Left lobe of liver (tissue), 2 donors: ENCODE measurements at regions not wholly inside any gene's neighbourhood (a gene's known extent, or its start where the extent isn't known, plus 50 kb on each side); places are given as distances from the start of the nearest gene placed in this dataset.

ENCODE experiments used
- ATAC-seq: fragments of 200-7000 bp; cut with Tn5 transposase; one replicate; pipeline ENCODE4 v1.9.1; 2020; ENCODE audit warnings: mild to moderate bottlenecking, moderate library complexity
- DNase-seq: peaks from one replicate; pipeline ENCODE4 v3.0.0-alpha.2; 2020; ENCODE audit warnings: low spot score
- donor health status: DM: no; HTN: no; CAD: no; lungs with moderate emphysema.
- donor health status: DM: no; HTN: yes; CAD: no.

DNA sequence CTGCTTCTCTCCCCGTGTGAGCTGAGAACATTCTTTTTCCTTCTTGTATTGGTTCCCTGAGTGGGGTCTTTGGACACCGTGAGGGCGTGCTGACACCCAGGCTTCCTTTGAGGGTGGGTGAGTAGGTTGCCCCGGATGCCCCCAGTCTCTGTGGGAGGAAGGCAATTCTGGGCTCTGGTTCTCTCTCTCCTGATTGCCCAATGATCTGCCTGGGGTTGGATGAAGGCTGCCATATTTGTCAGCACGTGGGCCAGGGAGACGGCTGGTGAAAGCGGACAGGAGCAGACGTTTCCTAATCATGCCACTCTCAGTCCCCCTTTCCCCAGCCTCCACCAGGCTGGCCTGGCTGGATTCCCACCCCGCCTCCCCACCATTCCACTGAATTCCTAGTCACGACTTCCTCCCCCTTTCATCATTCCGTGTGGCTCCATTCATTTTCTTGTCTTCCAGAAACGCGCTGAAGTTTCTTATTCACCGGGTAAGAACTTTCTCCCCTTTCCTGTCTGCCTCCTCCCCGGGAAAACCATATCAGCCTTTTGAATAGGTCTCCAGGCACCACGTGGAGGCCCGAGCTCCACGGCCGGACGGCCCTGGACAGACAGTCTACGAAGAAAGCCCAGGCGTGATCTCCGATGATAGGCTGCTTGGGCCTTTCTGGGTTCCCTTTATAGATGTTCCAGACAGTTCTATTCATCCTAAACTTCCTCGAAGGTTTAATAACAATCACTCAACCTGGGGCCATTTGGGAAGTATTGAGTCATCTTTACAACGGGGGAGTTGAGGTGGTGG is 98.7 kb upstream of the NPTX2 start:
- ATAC-seq (no peak), DNase-seq (no peak)

DNA sequence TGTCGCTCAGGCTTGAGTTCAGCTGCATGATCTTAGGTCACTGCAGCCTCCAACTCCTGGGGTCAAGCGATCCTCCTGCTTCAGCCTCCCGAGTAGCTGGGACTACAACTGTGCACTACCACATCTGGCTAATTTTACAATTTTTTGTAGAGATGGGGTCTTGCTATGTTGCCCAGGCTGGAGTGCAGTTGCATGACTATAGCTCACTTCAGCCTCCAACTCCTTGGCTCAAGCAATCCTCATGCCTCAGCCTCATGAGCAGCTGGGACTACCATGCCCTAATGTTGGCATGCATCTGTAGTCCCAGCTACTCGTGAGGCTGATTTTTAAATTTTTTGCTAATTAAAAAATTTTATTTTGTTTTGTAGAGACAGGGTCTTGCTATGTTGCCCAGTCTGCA is 101.9 kb upstream of the NPTX2 start:
- no peak for ATAC-seq
- DNase-seq = no peak

DNA sequence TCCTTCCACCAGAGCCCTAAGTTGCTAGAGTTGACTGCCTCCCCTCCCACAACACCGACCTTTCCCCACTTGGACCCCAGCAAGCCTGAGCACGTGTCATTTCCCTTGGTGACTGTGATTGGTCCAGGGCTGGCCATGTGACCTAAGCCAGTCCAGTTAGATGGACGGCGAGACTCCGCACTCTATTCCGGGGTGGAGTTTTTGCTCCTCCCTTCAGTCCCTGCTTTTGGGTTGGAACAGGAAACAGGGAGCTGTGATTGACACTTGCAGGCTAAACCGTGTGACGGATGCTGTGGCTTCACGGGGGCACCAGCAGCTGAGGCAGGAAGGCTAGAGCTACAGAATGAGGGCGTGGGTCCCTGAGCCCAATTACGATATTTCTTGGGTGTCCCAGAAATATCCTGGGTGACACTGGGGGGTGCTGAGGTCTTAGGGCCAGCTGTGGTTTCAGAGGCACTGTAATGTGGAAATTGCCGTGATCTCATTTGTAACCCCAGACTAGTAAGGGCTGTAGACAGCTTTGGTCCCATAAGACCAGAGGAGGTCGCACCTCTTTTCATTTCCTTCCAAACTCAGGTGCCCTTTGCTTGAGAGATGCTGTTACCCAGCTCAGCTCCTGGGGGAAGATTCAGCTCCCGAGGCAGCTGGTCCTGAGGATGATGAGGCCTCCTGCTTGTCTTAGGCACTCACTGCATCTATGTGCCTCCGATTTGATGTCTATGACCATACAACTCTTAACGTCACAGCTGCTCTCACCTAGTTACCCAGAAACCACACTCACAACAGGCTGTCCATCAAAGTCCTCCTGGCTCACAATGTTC is 102.7 kb upstream of the NPTX2 start:
- DNase-seq (no peak), ATAC-seq (no peak)

DNA sequence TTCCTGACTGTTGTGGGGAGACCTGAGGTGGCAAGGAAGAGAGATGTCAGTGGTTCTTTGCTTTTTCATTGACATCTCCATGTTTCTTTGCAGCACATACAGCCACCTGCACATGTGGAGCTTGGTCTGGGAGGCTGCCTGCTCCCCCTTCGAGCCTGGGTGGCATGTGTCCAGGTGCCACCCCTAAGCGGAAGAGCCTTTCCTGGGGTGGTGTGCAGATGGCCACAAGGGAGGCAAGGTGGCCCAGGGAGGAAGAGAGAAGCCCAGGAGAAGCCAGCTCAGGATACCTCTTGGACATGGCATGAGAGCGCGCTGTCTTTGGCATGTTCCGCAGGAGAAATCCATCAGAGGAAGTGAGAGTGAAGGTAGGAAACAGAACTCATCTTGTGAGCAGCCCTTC is 105.9 kb upstream of the NPTX2 start:
- ATAC-seq = no peak
- DNase-seq = no peak

DNA sequence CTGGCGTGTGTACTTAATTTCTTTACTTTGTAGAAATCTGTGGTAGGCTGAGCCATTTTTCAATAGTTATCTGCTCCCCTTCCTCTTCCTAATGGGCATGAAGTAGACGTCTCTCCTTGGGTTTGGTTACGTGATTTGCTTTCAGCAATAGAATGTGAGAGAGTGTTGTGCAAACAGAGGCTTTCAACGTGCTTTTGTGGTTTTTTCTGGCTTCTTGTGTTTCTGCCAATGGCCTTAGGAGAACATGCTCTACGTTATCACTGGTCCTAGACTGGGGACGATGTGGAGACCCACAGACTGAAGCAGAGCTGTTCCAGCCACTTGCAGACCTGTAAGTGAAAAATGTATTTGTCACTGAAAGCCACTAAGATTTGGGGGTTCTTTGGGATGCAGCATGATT is 107.2 kb upstream of the NPTX2 start:
- no peak for ATAC-seq
- no peak for DNase-seq

DNA sequence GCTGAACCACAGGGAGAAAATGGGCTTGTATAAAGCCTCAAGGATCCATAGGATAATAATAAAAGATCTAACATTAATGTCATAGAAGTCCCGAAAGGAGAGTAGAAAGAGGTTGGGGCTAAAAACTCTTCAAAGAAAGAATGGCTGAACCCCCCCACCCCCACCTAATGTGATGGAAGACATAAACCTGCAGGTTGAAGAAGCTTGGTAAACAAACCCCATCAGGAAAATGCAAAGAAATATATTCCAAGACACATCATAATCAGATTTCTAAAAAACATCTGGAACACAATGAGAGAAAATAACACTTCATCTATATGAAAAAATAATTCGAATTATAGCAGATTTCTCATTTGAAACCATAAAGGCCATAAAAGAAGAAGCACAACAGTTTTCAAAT is 105.6 kb upstream of the BAIAP2L1 start:
- DNase-seq = no peak
- no peak for ATAC-seq

DNA sequence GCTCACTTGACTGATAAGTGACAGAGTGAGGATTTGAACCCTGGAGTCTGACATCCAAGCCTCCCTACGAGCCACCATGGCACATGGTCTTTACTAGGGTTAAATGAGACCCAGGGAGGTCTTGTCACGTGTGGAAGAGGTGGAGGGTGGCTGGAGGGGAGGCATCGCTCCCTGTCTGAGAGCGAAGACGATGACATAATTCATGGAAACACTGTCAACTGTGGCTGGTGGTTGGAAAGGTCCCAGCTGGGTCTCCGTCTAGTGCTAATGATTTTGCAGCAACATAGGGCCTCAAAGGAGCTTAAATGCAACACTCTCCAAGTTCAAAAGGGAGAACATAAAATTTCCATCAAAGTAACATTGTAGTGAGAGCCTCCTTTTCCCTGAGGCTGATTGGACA is 99.9 kb upstream of the BAIAP2L1 start:
- DNase-seq (no peak), ATAC-seq (no peak)

DNA sequence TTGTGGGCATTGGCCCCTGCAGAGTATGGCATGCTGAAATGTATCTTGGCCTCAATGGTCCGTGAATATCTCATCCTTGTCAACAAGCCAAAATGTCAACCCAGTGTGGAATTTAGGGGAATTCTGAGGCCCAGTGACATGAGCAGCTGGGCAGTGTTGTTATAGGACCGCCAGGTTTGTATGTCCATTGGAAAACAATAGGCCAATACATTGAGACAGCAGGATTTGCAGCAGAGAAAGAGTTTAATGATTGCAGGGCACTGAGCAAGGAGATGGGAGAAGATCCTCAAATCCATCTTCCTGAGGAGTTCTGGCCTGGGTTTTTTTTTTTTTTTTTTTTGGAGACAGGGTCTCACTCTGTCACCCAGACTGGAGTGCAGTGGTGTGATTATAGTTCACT is 95.7 kb upstream of the BAIAP2L1 start:
- DNase-seq (no peak), ATAC-seq (no peak)

DNA sequence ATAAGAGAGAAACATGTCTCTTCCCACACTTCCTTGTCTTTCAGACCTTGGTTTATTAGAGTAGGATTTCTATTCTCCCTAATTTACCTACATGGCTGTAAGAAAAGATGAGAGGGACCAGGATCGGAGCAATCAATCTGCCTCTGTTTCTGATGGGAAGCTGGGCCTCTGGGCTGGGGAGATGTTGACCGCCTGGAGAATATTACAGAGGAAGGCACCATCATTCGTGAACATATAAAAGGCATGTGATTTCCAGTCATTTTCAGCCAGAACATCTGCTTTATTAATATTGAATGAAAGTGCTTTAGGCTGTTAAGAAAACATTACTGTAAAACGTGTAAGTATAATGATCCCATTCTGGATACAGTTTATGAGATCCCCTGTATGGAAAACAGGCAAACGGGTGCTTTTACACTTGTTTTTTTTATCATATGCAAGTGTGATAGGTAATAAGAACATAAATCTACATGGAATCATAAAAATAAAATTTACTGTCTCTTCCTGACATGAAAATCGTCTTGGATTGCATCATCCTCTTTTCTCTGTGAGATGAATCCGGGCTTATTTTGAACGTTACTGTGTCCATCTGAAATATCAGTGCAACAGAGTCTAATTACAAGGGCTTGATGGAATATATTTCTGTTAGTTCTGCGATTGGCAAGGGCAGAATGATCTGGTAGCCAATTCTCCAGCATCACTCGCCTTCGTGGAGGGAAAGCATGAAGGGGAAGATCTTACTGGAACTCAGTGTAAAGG is 94.5 kb upstream of the BAIAP2L1 start:
- DNase-seq = no peak
- ATAC-seq = no peak

DNA sequence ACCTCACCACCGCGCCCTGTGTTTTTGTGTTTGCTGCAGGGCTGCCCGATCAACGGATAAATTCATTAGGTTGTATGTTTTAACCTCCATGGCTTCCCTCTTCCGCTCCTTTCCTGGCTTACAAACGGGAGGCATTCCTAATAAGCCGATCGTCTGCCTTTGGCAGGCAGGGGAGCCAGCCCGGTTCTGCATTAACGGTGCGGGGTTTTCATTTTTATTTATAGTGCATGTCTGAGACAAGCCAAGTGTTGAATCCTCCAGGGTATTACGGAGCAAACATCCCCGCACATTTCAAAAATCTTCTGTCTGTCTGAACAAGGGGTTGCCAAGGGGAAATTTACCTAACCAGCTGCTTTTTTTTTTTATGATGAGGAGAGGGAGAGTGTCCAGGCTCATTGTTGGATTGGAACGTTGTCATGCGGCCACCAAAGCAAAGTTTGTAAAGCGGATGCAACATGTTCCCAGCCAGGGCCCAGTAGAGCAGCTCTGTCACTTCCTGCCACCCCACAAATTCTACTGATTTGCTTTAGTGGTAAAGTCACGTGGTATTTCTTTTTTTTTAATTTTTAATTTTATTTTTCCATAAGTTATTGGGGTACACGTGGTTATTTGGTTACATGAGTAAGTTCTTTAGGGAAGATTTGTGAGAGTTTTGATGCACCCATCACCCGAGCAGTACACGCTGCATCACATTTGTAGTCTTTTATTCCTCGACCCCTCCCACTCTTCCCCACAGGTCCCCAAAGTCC is 92.3 kb upstream of the BAIAP2L1 start:
- DNase-seq (no peak), ATAC-seq (no peak)

DNA sequence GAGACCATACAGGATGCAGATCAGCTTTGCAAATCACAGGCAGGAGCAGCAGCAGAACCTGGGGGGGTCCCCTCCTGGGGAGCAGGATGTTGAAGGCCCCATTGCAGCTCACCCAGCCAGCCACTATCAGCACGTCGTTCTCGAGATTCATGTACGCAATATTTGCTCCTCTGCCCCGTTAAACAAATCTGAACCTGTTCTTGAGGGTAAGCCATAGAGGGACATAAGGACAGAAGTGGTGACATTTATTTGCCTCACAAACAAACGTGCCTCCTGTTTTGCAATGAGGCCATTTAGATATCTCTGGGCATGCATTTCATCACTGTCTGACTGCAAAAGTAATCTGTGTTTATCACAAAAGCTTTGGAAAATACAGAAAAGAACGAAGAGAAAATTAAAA is 87.3 kb upstream of the BAIAP2L1 start:
- ATAC-seq (peak; percentile 90), DNase-seq (peak; percentile 64)

DNA sequence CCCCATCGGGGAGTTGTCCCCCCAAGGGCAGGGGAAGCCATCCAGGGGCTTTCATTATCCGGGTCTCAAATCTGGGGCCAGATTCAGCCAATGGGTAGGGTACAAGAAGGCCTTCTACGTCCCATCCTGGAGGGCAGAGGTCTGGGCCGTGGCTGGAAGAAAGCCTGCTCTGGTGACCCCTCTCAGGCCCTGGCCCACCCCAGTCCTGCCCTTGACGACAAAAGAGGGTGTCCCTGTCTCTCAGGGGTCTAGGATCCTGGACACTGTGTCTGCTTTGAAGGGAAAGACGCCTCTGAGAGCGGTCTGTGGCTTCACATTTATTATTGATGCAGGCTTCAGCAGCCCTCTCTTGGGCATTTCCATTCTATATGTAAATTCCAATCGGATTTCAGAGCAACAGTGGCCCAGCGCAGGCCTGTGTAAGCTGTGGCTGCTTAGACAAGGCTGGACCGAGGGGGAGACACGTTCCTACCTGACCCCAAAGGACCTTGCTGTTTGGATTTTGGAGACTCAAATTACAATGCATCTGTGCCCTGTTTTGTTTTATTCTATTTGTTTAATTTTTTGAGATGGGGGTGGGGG is 83.2 kb upstream of the BAIAP2L1 start:
- DNase-seq (no peak), ATAC-seq (no peak)

DNA sequence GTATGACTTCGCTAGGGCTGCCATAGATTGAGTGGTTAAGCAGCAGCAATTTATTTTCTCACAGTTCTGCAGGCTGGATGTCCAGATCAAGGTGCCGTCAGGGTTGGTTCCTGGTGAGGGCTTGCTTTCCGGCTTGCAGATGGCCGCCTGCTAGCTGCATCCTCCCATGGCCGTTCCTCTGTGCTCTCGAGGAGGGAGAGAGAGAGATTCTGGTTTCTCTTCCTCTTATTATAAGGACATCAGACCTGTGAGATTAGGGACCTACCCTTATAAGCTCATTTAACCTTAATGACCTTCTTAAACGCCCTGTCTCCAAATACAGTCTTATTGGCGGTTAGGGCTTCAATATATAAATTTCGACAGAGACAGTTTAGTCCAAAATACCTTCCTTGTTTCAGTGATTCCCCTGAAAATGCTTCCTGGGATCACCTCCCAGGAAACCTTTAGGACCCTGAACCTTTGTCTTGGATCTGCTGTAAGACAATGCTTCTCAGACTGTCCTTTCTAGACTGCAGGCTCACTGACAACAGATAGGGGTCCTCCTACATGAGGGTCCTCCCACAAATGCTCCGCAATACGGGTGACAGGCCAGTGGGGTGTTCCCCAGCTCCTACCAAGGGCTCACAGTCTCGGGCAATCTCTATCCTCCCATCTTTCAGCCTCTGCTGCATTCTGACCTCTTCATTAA is 82.5 kb upstream of the BAIAP2L1 start:
- ATAC-seq (no peak), DNase-seq (no peak)

DNA sequence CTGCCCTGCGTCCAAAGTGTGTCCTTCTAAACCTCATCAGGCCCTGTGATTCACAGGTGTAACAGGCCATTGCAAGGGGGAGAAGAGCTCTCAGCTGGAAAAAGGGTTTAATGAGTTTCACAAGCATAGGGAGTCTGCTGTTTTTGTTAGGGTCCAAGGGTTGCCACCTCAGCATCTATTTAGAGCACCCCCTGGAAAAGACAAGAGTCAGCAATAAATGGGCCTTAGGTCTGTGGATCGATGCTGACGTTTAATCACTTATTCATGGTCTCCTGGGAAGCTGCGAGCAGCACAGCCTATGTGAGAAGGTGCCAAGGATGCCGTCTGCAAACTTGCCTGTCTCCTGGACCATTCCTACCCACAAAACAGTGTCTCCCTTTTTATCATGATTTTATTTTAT is 78.4 kb upstream of the BAIAP2L1 start:
- DNase-seq = no peak
- no peak for ATAC-seq

DNA sequence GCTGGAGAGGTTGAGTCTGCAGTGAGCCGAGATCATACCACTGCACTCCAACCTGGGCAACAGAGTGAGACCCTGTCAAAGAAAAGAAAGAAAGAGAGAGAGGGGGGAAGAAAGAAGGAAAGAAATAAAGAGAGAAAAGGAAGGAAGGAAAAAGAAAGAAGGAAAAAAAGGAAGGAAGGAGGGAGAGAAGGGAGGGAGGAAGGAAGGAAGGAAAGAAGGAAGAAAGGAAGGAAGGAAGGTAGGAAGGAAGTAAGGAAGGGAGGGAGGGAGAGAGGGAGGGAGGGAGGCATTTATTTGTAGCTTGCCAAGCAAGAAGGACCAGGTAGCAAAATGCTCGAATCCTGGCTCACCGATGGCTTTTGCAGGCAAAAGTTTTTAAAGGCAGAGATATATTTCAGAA is 74.5 kb upstream of the BAIAP2L1 start:
- ATAC-seq = no peak
- DNase-seq = no peak

DNA sequence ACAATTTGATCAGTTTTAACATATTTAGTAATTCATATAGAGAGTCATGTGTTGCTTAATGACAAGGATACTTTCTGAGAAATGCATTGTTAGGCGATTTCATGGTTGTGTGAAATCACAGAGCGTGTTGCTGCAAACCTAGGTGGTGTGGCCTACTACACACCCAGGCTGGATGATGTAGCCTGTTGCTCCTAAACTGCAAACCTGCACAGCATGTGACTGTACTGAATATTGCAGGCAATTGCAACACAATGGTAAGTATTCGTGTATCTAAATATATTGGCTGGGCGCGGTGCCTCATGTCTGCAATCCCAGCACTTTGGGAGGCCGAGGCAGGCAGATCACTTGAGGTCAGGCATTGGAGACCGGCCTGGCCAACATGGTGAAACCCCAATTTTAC is 73.7 kb upstream of the BAIAP2L1 start:
- ATAC-seq (no peak), DNase-seq (no peak)

DNA sequence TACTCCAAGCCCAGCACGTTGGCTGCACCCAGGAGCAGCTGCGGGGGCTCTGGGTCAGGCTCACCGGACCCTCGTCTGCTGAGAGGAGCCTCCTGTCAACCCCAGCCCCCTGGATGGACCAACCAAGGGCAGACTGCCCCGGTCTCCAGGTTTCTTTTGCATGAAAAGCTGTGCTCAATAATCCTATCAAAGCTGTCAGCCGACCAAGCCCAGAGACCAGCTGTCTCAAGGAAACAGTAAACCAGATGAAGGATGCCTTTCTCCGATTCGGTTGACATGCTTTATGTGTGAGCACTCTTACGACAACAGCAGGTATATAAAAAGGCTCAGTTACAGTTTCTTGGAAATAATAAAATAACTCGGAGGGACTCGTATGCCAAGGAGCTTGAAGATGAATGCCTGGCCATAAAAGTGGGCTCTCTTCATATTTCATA is 71.6 kb upstream of the BAIAP2L1 start:
- ATAC-seq = no peak
- no peak for DNase-seq

DNA sequence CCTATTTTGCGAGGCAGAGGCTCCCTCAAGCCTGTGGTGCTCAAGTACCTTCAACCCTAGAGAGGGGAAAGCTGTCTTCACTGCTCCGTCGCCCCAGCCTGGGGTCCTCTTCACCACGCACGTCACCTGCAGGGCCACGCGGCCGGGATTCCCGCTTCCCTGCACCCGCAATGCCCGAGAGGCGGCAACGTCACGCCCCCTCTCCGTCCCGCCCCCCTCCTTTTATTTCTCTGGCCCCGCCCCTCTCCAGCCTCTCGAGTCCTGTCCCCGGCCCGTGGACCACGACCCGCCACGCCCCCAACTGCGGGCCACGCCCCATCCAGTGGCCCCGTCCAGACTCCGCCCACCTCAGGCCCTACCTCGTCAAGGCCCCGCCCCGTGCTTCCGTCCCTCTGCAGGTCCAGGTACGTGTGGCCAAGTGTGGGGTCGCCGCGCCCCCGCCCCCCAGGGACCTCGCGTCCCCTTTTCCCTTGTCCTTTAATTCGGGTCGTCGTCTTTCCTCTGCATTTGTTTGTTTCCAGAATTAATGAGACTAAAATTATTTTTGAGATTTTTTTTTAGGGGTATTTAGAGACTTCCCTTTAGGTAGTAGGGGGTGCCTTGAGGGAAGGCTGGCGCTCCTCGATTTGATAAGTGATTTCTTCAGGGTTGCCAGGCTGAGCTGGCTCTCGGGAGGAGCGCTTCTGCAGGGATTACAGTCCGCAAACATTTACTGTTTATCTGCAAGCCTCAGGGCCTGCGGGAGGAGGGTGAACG is 69.8 kb upstream of the BAIAP2L1 start:
- peak; percentile 60 for DNase-seq
- peak; percentile 92 for ATAC-seq

DNA sequence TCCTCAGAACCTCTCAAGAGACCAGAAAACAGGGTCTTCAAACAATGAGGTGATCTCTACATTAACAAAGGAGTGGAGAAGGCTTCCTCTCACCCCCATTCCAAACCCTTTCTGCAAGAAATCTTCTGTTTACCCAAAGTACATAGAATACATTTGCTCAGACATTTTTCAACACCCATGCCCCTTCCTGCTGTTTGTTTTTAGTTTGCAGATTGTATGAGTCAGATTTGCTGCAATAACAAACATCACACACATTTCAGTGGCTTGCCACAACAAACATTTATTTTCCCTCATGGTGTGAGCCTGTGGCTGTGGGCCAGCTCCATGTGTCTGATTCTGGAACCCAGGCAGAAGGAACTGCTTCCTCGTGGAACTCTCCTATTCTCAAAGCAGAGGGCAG is 68.2 kb upstream of the BAIAP2L1 start:
- ATAC-seq (no peak), DNase-seq (no peak)
